Neural cell (in vitro differentiated cells): ENCODE measurements at regions not wholly inside any gene's neighbourhood (a gene's known extent, or its start where the extent isn't known, plus 50 kb on each side); places are given as distances from the start of the nearest gene placed in this dataset.

Experiments
- H2AFZ ChIP-seq: fragments of 200-600, 300-800 bp; sonication (generic), shearing (Covaris generic); 2 replicates; pipeline ENCODE4 v1.6.0; 2014; ENCODE audit warnings: low read depth, mild to moderate bottlenecking, antibody characterized with exemption, low read length, moderate library complexity
- H3F3A ChIP-seq: fragments of 200-600 bp; shearing (Covaris generic); 2 replicates; pipeline ENCODE4 v1.6.1; 2016; ENCODE audit warnings: mild to moderate bottlenecking, moderate library complexity, mixed read lengths, antibody characterized with exemption, low read length; ENCODE audit not compliant: insufficient read depth, poor library complexity, severe bottlenecking
- H3K27ac ChIP-seq: fragments of 200-600, 300-800 bp; sonication (generic), shearing (Covaris generic); 2 replicates; pipeline ENCODE4 v1.5.1; 2014; ENCODE audit warnings: mild to moderate bottlenecking, low read length, moderate library complexity
- H3K27me3 ChIP-seq: fragments of 300-800, 200-600 bp; sonication (generic), shearing (Covaris generic); 2 replicates; pipeline ENCODE4 v1.6.0; 2014; ENCODE audit warnings: mild to moderate bottlenecking, low read depth, low read length, moderate library complexity; ENCODE audit not compliant: insufficient read depth
- H3K36me3 ChIP-seq: fragments of 300-800, 200-600 bp; sonication (generic), shearing (Covaris generic); 2 replicates; pipeline ENCODE4 v1.5.1; 2014; ENCODE audit warnings: mild to moderate bottlenecking, antibody characterized with exemption, low read length, moderate library complexity; ENCODE audit not compliant: insufficient read depth
- H3K4me2 ChIP-seq: fragments of 300-800, 200-600 bp; sonication (generic), shearing (Covaris generic); 2 replicates; pipeline ENCODE4 v1.6.0; 2014; ENCODE audit warnings: mild to moderate bottlenecking, low read length
- H3K4me3 ChIP-seq: fragments of 300-800, 200-600 bp; sonication (generic), shearing (Covaris generic); 2 replicates; pipeline ENCODE4 v1.5.1; 2014; ENCODE audit warnings: mild to moderate bottlenecking, low read length, moderate library complexity
- H3K79me2 ChIP-seq: fragments of 200-600 bp; shearing (Covaris generic); replicated peaks from 2 replicates; pipeline ENCODE4 v1.6.0; 2014; ENCODE audit warnings: mild to moderate bottlenecking, low read length, moderate library complexity; ENCODE audit not compliant: insufficient read depth
- H3K9ac ChIP-seq: fragments of 300-800, 200-600 bp; sonication (generic), shearing (Covaris generic); 2 replicates; pipeline ENCODE4 v1.6.1; 2016; ENCODE audit warnings: mild to moderate bottlenecking, low read length, mixed read lengths
- H3K9me2 ChIP-seq: fragments of 200-600 bp; shearing (Covaris generic); 2 replicates; pipeline ENCODE4 v1.6.1; 2016; ENCODE audit warnings: mild to moderate bottlenecking, low read length, mixed read lengths; ENCODE audit not compliant: insufficient read depth
- H3K9me3 ChIP-seq: fragments of 200-600, 300-800 bp; sonication (generic), shearing (Covaris generic); 2 replicates; pipeline ENCODE4 v1.6.1; 2016; ENCODE audit warnings: mild to moderate bottlenecking, mixed run types, low read length, moderate library complexity, mixed read lengths
- H4K20me1 ChIP-seq: fragments of 200-600 bp; shearing (Covaris generic); 2 replicates; pipeline ENCODE4 v1.6.1; 2016; ENCODE audit warnings: mild to moderate bottlenecking, mixed run types; ENCODE audit not compliant: insufficient read depth
- CTCF ChIP-seq: fragments of 450-650 bp; IDR thresholded peaks from 2 replicates; pipeline ENCODE4 v1.5.1; 2014; ENCODE audit warnings: antibody characterized with exemption, mild to moderate bottlenecking, moderate library complexity; ENCODE audit not compliant: poor library complexity, severe bottlenecking
- EP300 ChIP-seq: fragments of 450-650 bp; conservative IDR thresholded peaks from 2 replicates; pipeline ENCODE4 v1.6.1; 2014; ENCODE audit warnings: antibody characterized with exemption, mild to moderate bottlenecking, moderate library complexity; ENCODE audit not compliant: poor library complexity, severe bottlenecking
- EZH2 ChIP-seq: fragments of 200-600, 300-800 bp; shearing (Covaris generic), sonication (generic); IDR thresholded peaks from 2 replicates; pipeline ENCODE4 v1.6.1; 2014; ENCODE audit warnings: antibody characterized with exemption, low read length, borderline replicate concordance, mild to moderate bottlenecking; ENCODE audit not compliant: insufficient read depth, poor library complexity, severe bottlenecking
- MXI1 ChIP-seq: fragments of 450-650 bp; conservative IDR thresholded peaks from 2 replicates; pipeline ENCODE4 v1.6.1; 2014; ENCODE audit warnings: antibody characterized with exemption, mild to moderate bottlenecking; ENCODE audit not compliant: poor library complexity, severe bottlenecking
- POLR2AphosphoS5 ChIP-seq: IDR thresholded peaks from 2 replicates; pipeline ENCODE4 v1.6.1; 2012
- RAD21 ChIP-seq: fragments of 450-650 bp; conservative IDR thresholded peaks from 2 replicates; pipeline ENCODE4 v1.6.1; 2014; ENCODE audit warnings: antibody characterized with exemption, mild to moderate bottlenecking, moderate library complexity
- REST ChIP-seq: IDR thresholded peaks from 2 replicates; pipeline ENCODE4 v1.6.1; 2012; ENCODE audit warnings: borderline replicate concordance
- SMC3 ChIP-seq: fragments of 450-650 bp; conservative IDR thresholded peaks from 2 replicates; pipeline ENCODE4 v1.6.1; 2014; ENCODE audit warnings: antibody characterized with exemption, mild to moderate bottlenecking, moderate library complexity; ENCODE audit not compliant: poor library complexity
- TAF1 ChIP-seq: IDR thresholded peaks from 2 replicates; pipeline ENCODE4 v1.6.1; 2012; ENCODE audit warnings: low read depth

GRCh38 chr2:175247159-175247558 lies 65.6 kb upstream of the ATP5MC3 start:
- no peak overlapping the region for H3K9ac ChIP-seq
- H3K4me3 ChIP-seq = no peak overlapping the region
- no peak for TF ChIP-seq EZH2
- no peak for TF ChIP-seq REST
- no peak for TF ChIP-seq POLR2AphosphoS5
- no peak for TF ChIP-seq SMC3
- TF ChIP-seq EP300 = no peak
- no peak for TF ChIP-seq MXI1
- TF ChIP-seq CTCF = no peak
- TF ChIP-seq TAF1 = no peak
- TF ChIP-seq RAD21 = no peak
- no peaks in the 10 kb centered on the region for H3K9me3 ChIP-seq
- H3K27ac ChIP-seq = no peak overlapping the region
- H3K36me3 ChIP-seq = no peaks in the 10 kb centered on the region
- H3K27me3 ChIP-seq = no peaks in the 10 kb centered on the region
- no peak overlapping the region for H2AFZ ChIP-seq
- no peak overlapping the region for H3K4me2 ChIP-seq
- H3K9me2 ChIP-seq = no peaks in the 10 kb centered on the region
- H3K79me2 ChIP-seq = no peaks in the 10 kb centered on the region
- H4K20me1 ChIP-seq = no peaks in the 10 kb centered on the region
- no peaks in the 10 kb centered on the region for H3F3A ChIP-seq

- H3K36me3 ChIP-seq = no peaks in the 10 kb centered on the region
- no peak overlapping the region for H2AFZ ChIP-seq
- no peaks in the 10 kb centered on the region for H3K79me2 ChIP-seq
- TF ChIP-seq SMC3 = no peak
- no peak for TF ChIP-seq EP300
- no peak for TF ChIP-seq TAF1
- no peaks in the 10 kb centered on the region for H4K20me1 ChIP-seq
- H3K9ac ChIP-seq = no peak overlapping the region
- H3K4me3 ChIP-seq = no peak overlapping the region
- H3K4me2 ChIP-seq = no peak overlapping the region
- no peaks in the 10 kb centered on the region for H3K9me3 ChIP-seq
- no peak overlapping the region for H3K27ac ChIP-seq
- no peaks in the 10 kb centered on the region for H3F3A ChIP-seq
- H3K9me2 ChIP-seq = no peaks in the 10 kb centered on the region
- no peaks in the 10 kb centered on the region for H3K27me3 ChIP-seq
Observed at GRCh38 chr2:175244697-175245096, 63.2 kb upstream of the ATP5MC3 start.

- H3K9ac ChIP-seq = no peak overlapping the region
- TF ChIP-seq REST (no peak), RAD21 (no peak), EZH2 (no peak), CTCF (no peak), EP300 (no peak), SMC3 (no peak), TAF1 (no peak)
- H3K4me2 ChIP-seq = no peak overlapping the region
- no peak overlapping the region for H2AFZ ChIP-seq
- no peak overlapping the region for H3K4me3 ChIP-seq
- no peaks in the 10 kb centered on the region for H3K9me2 ChIP-seq
- no peaks in the 10 kb centered on the region for H4K20me1 ChIP-seq
- H3F3A ChIP-seq = no peaks in the 10 kb centered on the region
- no peaks in the 10 kb centered on the region for H3K27me3 ChIP-seq
- H3K79me2 ChIP-seq = no peaks in the 10 kb centered on the region
- H3K36me3 ChIP-seq = no peaks in the 10 kb centered on the region
- H3K27ac ChIP-seq = no peak overlapping the region
- no peaks in the 10 kb centered on the region for H3K9me3 ChIP-seq
Observed at GRCh38 chr2:175241691-175242090, 60.2 kb upstream of the ATP5MC3 start.
